ENCODE measurements at regions not wholly inside any gene's neighbourhood (a gene's known extent, or its start where the extent isn't known, plus 50 kb on each side); places are given as distances from the start of the nearest gene placed in this dataset.

DNA sequence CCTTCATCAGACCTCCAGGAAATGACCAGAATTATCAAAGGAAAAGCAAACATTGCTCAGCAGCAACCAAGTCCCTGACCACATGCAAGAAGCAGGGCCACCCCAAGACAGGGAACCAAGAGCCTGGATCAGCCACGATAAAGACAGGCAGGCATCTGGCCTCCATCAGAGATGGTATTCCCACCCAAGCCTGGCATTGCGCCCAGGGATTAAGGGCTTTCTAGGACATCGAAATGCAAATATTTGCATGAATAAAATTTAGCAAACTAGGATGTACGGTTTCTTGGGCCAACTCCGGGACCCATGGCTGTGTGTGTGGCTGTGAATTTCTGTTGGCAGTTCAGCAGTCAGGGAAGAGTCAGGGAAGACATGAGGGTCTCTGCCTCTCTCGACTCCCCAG lies 241.4 kb upstream of the DYNLRB2 start:
- no peak for DNase-seq

DNA sequence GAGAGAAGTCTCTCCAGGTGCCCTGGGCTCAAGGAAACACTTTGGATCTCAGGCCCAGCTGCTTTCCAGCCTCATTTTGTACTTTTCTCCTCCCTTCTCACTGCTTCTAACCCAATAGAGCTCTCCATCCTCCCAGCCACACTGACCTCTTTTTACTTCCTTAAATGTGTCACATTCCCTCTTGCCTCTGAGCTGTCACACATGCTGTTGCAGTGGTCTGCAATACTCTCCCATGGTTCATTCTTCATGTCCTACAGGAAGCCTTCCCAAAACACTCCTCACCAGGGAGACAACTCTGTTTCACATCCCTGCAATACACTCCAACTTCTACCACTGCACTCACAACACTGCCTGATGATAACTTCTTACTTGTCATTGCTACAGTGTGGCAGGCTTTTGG lies 242.1 kb upstream of the DYNLRB2 start:
- no peak for DNase-seq

DNA sequence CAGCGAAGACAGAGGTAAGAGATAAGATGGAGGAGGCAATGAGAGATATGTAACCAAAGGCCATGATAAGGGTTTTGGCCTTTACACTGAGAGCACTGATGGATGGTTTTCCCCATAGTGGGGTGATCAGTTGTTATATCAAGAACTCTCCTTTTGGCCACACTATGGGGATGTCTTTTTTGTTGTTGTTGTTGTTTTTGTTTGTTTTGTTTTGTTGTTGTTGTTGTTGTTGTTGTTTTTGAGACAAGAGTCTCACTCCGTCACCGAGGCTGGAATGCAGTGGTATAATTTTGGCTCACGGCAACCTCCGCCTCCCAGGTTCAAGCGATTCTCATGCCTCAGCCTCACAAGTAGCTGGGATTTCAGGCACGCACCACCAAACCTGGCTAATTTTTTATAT lies 244.8 kb upstream of the DYNLRB2 start:
- DNase-seq, result no peak

DNA sequence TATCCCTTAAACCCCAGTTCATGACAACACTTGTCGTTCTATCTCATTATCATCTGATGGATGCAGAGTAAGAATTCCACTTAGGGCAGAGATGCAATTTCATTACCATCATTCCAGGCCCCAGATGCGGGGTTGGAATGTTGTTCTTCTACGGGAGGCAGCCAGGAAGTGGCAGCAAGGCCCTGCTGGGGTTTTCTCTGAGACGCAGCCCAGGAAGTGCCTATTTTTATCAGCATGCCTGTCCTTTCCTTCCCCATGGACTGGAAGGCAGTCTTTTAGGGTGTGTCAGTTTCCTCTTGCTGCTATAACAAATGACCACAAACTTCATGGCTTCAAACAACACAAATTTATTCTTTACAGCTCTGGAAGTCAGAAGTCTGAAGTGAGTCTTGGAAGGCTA lies 246.6 kb upstream of the DYNLRB2 start:
- no peak for DNase-seq

DNA sequence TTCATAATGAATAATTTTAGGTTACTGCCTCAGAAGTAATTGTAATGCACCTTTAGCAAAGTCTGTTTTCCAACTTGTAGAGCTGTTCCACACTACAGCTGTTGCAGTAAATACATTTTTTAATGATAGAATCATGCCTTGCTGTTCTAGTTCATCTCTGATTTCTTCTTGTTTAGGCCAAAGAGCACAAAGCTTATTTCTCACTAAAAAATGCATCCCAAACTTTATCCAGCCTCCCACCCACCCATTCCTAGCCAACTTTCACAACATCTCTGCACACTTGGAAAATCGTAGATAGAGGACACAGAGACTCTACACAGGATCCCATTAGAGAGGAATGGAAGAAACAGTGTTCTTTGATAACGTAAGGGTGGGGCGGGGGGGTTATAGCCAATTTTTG lies 252.2 kb upstream of the DYNLRB2 start:
- DNase-seq, result no peak

DNA sequence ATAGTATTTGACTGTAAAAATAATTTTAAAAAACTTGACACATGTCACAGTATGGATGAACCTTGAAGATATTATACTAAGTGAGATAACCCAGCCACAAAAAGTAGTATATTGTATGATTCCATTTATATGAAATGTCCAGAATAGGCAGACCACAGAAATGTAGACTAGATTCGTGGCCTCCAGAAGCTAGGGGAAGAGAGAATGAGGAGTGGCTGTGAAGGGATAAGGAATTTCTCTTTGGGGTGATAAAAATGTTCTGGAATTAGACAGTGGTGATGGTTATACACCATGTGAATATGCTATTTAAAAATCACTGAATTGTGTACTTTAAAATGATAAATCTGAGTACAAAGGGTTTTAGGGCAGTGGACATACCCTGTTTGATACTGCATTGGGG lies 253.1 kb upstream of the DYNLRB2 start:
- DNase-seq, result no peak

DNA sequence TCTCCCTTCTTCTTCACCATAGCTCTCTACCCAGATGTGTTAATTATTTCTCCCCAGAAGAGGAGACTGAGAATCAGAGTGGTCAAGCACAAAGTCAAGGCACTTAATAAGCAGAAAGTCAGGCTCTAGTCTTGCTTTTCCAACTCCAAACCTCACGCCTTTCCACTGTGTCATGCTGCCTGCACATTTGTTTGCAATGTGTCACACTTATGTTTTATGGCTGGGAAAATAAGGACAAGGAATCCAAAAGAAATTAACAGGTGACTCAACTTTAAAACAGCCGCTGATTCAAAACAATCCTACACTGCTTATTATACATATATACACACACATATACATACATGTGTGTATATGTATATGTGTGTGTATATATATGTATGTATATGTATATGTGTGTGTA lies 255.7 kb upstream of the DYNLRB2 start:
- no peak for DNase-seq

DNA sequence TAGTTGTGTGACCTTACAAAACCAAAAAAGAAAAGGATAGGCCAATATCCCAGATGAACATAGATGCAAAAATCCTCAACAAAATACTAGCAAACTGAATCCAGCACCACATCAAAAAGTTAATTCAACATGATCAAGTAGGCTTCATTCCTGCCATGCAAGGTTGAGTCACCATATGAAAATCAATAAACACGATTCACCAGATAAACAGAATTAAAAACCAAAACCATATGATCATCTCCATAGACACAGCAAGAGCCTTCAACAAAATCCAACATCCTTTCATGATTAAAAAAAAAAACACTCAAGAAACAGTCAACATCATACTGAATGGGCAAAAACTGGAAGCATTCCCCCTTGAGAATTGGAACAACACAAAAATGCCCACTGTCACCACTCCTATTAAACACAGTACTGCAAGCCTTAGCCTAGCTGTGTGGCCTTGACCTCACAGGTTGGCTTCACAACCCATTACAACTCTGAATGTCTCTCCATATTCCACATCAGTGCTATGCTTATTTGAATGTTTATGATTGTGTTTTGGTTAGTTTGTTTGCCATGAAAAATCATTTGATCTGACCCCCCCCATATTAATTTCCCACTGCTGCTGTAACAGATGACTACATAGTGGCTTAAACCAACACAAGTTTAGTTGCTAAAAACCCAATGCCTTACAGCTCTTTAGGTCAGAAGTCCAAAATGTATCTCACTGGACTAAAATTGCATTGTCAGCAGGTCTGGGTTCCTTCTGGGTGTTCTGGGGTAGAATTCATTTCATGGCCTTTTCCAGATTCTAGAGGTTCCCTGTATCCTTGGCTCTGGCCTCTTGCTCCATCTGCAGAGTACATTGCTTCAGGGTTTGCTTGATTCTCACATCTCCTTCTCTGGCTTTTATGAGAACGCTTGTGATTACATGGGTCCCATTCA lies 257.1 kb upstream of the DYNLRB2 start:
- DNase-seq, result no peak

DNA sequence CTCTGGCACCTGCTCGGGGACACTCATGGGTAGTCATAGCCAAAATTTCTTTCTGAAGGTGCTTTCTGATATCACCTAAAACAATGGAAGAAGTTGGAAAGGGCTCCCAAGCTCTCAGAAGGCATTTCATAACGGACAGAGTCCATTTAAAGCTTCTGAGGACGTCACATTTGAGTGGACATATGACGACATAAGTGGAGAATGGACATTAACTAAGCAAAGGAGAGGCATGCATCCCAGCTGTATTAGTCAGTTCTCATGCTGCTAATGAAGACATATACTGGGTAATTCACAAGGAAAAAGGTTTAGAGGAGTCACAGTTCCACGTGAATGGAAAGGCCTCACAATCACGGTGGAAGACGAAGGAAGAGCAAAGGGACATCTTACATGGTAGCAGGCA lies 260.2 kb upstream of the DYNLRB2 start:
- no peak for DNase-seq

DNA sequence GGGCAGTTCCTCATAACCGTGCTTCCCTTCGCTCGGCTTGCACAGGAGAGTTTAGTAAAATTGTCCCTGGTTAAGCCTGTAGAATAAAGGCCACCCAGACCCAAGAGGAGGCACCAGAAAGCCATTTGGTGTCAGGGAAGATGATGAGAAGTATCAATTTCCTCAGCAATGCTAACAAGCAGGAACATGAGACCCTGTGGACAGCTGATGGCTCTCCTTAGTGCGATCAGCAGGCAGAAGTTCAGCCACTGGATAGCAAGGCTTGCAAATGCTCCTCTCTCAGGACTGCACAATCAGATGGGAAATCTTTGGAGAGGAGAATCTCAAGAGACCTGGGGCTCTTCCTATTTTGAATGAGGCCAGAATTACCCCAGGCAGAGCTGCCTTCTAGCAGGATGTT lies 261.1 kb upstream of the DYNLRB2 start:
- no peak for DNase-seq

DNA sequence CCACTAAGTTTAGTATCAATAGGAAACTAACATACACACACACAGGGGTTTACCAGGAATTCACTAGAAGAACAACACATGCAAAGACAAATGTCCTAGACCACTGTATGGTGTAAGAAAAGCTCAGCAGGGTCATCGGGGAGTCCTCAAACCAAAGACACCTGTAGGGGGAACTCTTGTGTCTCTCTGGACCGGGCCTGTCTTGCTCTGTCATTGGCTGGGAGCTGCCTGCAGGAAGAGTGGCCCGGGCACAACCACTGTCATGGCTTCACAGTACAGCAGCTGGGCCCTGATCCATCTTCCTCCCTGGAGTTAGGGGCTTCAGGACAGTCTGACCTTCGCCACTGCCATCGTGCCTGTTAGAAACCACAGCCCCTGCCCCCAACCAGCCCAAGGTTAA lies 263.6 kb upstream of the DYNLRB2 start:
- no peak for DNase-seq

DNA sequence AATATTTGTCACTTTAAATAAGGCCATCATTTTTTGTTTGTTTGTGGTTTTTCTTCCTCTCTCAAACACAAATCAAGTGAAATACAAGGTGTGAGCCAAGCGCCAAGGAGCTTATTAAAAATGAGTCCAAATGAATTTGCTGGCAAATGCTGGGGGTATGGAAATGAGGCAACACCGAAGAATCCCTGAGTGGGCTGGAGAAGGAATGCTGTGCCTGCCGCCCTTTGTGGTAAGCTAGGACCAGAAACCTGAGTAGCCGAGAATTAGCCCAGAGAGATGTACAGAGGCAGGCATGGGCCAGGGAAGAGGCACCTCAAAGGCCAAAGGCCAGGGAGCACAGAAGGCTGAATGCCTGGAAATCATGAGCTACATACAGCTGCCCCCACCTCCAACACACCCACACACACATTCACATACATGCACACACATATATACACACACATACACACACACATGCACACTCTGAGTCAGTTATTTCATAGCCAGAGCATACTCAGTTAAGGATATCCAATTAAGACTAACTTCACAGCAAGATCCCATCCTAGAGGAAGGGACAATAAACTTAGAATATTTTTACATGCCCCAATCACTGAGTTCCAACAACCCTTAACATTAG lies 266.1 kb upstream of the DYNLRB2 start:
- no peak for DNase-seq

DNA sequence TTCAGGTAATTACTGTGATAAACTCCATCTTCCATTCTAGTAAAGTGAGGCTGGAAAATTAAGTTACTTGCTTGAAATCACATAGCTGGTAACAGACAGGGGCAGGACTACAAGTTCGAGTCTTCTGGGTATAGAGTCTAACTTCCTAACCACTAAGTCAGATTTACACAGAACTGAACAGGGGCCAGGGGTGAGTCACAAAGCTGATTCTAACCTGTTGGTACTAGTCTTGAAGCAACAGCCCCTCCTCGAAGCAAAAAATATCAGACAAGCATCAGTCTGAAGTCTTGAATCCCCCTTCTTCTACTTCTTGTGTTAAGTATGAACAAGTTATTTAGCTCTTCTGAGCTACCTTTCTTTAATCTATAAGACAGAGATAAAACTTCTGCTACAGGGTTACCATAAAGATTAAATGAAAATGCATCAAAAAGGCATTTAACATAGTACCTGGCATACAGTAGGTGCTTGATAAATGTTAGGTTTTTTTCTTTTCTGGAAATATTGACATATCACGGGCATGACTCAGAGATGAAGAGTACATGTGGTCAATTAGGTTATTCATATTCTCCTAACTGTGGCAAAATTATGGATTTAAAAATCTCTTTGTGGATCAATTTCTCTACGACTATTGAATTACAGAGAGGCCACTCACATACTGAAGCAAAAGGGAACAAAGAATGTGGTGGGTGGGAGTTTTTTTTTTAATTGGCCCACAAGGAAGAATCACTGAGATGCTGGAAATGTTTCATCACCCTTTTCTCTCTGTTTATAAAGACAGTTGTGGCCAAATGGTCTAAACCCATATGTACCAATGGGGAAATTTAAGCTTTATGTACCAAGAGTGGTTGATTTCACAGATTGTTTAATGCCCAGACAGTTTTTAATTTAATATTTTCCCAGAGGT lies 266.9 kb upstream of the DYNLRB2 start:
- no peak for DNase-seq

DNA sequence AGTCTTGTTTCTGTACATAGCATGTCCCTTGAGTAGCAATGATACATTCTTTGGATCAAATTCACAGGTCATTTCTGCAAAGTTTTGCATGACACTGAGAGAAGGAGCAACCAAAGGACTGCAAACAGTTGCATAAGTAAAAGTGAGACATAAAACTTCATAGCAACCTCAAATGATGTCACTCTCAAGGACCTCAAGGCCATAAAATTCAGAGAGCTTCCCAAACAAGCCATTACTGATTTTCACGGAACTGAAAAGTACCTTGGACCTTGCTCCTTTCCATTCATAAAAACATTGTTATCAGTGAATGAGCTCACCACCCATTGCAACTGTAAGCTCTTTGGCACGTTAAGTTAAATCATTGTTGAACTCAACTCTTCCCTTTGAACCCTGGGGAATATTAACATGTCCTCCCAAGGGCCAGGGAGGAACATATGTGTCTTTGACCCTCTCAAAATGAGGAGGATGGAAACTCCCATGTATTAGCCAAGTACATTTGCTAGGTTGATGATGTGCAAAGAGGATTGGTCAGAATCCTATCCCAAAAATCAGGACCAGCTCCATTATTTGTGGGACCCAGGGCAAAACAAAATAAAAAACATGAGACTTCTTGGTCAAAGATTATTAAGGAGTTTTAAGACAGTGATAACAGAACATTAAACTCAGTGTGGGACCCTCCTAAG lies 275.0 kb upstream of the DYNLRB2 start:
- no peak for DNase-seq

DNA sequence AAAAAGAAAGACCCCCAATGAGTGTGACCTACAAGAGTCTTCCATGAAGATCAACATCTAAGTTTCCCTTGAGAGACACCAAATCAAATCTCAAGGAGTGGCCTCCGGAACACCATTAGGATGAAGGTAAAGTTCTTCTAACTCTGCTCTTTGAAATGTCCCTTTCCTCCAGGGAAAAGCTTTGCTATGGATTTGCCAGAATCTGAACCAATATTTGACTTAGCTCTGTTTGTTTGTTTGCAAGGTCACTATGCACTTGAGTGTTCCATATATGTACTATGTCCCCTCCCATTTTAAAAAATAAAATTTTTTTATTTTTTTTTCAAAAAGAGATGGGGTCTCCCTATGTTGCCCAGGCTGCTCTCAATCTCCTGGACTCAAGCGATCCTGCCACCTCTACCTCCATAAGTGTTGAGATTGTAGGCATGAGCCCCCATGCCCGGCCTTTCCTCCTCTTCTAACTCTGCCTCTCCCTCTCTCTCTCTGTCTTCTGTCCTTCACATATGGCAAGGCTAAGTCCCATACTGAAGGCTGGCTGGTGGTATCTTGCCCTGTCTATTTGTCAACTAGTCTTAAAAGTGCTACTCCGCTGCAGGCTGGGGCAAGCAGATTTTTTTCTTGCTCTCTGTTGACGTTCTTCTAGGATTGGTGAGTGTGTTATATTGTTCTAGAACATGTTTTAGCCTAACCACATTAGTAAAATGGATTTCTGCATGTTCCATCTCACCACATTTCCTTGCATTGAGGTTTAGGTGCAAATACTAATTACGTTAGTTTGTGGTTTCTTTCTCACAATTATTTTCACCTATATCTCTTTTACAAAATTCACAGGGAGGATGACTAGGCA lies 276.7 kb upstream of the DYNLRB2 start:
- DNase-seq, result no peak

DNA sequence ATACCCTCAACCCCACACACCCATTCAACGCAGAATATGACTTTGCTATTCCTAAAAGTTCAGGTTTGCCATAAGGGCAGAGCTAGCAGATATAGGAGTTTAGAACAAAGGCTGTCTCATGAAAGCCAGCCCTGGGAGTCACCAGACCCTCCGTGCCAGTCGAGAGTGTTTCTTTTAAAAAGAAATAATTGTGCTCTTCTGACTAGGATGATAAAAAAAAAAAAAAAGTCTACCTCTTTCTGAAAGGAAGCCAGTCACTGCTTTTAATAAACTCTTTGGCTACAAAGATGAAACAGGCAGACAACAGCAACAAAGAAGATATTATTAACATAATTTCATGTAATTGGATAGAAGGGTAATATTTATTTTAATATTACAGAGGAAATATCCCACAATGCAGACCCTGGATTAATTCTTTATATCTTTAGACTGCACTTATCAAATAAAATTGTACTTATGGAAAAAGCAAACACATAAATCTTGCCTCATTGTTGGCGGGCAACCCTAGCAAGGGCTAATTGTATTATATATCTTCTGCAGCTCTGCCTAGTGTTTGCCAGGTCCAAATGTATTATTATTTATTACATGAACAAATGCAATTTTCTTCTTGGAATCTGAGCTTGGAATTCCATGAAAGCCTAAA lies 277.5 kb upstream of the DYNLRB2 start:
- DNase-seq, result no peak

DNA sequence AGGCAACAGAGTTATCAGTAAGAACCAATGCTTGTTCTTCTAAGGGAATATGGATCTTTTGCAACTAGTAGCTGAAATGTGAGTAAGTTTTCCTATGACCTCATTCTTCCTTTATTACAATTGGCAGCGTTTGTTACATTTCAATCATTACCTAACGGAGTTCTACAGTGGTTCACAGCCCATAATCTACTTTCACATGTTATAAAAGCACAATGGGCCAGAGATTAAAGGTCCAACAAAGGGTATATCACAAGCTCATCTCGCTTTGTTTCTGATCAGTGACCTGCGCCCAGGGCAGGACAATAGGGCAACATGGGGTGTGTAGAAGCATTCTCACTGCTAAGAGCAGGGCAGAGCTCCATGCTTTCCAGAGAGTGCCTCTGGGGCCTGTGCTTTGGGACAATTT lies 279.9 kb upstream of the DYNLRB2 start:
- no peak for DNase-seq

DNA sequence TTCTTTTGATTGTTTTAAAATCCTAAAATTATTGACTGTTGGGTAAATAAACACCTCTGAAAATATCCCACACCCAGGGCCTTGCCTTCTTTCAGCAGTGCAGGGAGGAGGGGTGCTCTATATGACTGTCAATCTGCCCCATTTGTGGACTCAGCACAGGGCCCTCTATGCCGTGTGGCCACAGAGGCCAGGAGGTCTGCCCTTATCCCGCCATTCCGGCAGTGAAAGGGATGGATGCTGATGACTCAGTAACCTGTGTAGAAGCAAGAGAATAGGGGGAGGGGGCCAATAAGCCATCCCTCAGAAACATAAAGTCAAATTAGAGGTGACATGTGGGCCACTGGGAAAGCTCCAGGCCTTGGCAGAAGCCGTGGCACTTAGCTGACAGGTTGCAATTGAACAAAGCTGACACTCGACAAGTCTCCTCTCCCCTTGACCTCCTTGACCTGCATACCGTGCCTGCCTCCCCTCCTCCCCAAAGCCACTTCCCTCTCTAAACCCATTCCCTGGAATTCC lies 281.4 kb upstream of the DYNLRB2 start:
- DNase-seq, result no peak

DNA sequence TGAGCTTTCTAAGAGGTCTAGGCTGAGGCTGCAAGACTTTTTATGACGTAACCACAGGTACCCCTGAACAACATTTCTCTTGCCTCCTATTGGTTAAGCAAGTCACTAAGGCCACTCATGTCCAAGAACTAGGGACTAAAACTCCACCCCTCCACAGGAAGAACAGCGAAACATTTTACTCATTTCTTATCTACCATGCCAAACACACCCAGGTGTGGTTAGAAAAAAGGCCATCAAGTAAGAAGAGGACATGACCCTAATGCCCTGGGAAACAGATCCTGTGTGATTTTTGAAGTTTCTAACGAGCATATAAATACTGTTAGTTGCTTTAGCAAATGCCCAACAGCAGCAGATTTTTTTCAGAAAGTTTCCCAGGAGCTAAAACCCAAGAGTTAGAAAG lies 282.4 kb upstream of the DYNLRB2 start:
- no peak for DNase-seq

DNA sequence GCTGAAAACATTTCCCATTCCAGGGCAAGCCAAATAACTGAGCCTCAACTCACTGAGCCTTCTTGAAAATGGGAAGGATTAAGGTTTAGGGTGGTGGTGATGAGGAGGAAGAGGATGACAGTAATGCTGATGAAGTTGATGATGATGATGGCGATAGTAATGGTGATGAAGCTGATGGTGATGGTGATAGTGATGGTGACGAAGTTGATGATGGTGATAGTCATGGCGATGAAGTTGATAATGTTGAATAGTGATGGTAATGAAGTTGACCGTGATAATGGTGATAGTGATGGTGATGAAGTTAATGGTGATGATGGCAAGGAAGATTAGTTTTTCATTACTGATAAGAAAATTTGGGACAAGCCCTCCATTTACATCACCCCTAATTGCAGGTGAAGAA lies 285.8 kb upstream of the DYNLRB2 start:
- DNase-seq, result no peak

DNA sequence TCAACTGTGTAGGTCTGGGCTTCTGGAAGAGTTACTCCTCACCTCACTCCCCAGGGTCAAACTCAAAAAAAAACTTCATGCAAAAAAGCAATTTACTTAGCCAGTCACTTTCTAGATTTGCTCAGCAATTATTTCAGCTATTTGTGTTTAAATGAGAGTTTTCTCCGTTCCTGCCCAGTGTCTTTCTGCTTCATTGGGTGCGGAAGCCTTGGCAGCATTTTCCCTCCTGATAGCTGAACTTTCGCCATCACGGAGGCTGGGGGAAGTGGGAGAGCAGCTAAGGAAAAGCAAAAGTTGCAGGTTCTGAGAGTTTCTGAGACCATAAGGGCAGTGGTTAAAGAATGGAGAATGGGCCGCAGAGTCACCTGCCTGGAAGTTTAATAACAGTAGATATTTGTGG lies 287.1 kb upstream of the DYNLRB2 start:
- no peak for DNase-seq
